HUDEP-2 (cell line): ENCODE measurements at regions not wholly inside any gene's neighbourhood (a gene's known extent, or its start where the extent isn't known, plus 50 kb on each side); places are given as distances from the start of the nearest gene placed in this dataset.

Source experiments
- DNase-seq, 76 experiments: peaks; one replicate each; lab custom pipeline; 2025; ENCODE audit not compliant: unreplicated experiment in 76 of 76; lab: John Stamatoyannopoulos, UW

DNA sequence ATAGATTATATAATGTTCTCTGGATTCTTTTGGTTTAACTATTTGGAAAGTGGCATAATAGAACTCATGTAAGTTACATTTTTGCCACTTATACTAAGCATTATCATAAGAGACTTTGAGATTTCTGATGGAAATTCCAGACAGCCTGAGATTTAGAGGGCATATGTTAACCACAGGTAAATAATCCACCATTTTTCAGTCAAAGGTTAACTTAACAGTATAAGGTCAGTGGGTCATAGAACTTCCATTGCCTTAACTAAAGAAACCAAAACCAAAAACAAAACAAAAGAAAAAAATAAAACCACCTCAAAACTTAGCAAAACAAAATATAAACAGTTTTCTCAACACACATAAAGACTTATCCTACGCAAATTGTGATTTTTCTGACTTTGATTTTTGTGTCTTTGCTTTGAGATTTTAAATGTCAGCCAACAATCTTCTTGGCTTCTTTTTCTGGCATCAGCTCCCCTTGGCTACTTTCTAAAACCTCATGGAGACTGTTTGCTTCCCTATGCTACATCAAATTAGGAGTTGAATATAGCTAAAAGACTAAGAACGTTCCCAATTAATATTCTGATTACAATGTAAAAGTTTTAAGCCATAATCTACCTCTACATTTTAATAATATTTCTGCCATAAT is 430.1 kb upstream of the DAB2 start:
- no peak for DNase-seq

DNA sequence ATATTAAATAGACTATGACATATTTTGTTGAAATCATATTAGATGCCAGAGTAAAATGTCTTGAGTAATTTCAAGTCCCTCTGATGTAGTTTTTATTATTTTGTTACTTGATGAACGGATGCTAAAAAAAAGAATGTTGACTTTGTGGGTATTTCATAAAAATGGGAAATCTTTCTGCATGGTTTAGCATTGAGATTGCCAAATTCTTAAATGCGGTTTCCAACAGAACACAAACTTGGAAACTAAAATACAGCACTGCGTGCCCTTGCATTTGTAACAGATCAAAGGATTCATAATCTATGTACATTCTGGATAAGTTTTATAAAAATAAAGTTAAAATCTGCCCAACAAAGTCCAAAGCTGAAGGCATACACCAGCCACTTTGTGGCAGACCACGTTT is 425.5 kb upstream of the DAB2 start:
- DNase-seq = no peak

DNA sequence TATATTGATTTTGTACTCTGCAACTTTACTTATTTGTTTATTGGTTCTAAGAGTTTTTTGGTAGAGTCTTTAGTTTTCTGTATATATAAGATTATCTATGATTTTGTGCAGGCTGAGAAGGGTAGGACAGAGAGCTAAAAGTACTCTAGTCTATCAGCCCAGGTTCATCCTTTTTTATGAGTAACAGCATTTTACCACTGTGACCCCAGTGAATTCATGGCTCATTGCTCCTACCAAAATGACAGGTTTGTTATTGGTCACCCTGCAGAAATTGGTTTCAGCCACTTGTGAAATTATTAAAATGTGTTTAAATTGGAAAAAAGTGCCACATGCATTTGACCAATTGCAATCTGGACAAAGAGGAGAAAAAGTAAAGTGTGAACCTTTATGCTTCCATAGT is 421.4 kb upstream of the DAB2 start:
- no peak for DNase-seq

DNA sequence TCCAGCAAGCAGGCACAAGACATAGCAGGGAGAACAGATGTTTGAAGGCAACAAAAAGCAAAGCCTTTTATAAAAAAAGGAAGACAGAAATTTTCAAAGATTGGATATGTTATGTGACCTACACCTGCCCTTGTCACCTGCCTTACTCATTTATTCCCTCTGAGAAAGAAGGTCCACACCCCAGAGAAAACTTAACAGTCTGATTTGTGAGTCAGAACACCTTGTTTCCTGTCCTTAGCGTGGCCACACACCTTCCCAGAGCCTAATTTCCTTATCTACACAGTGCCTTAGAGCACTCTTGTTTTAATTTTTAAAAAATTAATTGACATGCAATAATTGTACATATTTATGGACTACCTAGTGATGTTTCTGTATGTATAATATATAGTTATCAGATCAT is 419.0 kb upstream of the DAB2 start:
- no peak for DNase-seq

DNA sequence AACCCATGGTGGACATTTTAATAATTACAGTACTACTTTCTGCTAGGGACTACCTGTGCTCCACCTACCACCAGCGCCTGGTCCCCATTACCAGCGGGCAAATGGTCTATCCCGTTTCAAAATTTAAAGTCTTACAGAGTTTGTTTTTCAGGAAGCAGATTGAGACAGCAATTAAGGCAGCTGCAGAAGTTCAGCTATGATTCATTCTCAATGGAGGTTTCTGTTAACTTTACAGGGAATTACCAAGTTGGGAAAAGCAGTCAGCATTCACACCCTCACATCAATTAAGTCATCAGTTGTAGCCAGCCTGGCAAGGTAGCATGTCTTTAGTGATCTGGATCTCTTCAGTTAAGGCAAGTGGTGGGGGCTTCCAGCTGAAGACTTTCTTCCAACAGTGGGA is 410.6 kb upstream of the DAB2 start:
- DNase-seq = no peak

DNA sequence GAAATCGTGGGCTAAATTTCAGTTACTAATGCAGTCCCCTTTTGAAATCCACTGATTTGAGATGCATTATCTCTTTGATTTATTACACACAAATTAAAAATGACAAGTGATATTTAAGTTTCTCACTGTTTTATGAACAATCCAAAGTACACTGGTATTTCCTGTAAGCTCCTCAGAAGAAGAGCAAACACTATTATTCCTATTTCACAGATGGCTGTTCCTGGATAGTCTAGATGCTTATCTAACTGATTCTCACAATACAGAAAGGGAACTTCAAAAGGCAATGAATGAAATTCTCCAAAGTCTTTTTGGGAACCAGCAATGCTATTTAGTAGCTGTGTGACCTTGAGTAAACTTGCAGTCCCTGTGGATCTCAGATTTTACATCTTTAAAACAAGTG is 404.7 kb upstream of the DAB2 start:
- no peak for DNase-seq

DNA sequence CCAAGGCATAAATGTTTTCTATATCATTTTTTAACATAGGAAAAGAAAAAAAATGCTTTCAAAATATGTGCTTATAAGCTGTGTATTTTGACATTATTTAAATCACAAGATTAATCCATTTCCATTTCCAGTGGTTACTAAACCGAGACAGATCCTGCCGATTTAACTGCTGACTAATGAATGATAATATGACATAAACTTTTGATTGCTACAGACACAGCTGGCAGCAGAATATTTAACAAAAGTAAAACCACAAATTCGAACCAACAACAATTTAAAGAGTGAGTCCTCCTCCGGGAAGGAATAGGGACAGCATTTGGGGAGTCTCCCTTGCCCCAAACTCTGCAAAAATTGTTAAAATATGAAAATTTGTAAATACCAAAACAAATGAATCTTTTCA is 401.3 kb upstream of the DAB2 start:
- no peak for DNase-seq

DNA sequence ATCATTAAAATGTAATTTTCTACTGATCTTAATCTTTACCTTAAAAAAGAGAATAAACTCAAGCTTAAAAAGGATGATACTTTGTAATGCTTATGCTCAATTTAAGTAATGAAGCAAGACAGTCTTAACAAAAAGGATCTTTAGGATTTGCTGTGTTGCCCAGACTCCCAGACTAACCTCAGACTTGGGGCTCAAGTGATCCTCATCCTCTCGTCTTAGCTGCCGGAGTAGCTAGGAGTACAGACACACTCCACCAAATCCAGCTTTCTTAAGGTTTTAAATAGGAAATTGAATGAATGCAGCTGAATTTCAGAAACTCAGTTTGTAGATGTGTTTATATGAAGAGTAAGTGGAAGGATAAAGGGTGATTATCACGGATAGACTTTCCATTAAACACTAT is 400.5 kb upstream of the DAB2 start:
- DNase-seq = no peak

DNA sequence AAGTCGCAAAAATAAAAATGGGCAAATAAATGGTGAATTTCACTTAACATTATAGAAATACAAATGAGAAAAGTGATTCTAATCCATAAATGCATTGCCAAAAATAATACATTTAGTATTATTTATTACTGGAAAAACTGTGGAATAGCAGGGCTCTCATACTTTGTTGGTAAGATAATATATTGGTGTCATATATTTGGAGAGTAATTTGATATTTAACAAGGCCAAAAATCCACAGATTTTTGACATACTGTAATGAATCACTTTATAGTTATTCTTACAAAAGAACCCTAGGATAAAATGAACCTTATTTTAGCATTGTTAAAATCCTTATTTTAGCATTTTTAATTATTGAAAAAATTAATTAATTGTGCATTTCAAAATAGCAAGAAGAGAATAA is 397.2 kb upstream of the DAB2 start:
- no peak for DNase-seq

DNA sequence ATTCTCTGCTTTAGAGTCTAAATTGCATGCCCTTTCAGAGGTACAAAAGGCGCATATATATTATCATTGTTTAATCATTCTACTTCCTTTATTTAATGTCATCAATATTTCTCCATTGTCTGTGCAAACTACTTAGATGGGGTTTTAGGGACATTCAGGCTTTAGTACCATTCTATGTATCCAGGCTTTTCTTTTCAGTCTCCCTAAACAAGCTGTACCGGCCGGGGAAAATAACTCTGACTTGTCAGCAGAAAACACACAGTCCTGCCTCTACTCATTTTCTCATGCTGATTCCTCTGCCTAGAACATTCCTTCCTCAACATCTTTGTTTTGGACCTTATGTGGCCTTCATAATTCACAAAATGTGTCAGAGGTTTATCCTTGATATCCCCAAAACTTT is 392.1 kb upstream of the DAB2 start:
- no peak for DNase-seq

DNA sequence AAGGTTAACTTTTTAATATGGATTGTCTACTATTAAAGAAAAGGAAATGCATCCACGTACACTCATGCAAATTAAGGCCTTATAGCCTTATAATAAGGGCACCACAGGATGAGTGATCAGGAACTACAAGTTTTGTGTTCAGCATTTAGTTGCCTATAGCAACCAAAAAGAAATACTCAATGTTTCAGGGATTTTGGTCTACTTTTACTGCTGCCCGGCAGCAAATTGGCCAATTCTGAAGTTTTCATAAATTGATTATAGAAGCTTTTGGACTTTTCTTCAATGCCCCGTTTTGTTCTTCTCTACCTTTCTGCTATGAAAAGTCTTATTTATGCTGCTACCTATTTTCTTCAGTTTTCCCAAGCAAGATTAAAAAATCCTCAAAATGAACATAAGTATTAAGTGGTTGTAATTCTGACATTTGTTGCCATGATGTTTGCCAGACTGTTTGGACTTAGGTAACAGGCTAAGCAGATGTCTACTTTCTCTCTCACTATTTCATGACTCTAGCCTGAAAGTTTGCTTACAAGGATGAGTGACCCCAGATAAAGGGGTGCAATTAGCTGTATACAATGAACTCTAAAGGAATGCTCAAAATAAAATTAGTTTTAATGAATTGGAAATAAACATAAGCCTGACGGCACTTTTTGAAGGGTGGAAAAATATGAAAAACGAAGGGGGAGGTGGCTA is 391.5 kb upstream of the DAB2 start:
- DNase-seq = no peak

DNA sequence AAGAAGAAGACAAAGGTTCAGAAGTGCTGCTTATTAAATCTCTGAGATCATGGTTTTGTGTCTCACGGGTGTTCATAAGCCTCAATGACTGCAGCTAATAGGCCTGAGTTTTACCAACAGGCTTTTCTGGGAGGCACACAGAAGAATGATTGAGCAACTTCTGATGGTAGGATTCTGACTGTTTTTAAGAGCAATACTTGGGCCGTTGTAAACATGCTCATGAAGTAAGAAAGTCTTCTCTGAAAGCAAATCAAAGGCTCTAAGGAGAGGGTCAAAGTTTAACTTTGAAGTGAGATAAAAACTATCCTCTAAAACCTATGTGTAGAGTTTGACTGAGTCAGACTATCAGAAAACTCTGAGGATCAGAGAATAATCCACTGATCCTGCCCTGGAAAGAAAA is 390.9 kb upstream of the DAB2 start:
- no peak for DNase-seq

DNA sequence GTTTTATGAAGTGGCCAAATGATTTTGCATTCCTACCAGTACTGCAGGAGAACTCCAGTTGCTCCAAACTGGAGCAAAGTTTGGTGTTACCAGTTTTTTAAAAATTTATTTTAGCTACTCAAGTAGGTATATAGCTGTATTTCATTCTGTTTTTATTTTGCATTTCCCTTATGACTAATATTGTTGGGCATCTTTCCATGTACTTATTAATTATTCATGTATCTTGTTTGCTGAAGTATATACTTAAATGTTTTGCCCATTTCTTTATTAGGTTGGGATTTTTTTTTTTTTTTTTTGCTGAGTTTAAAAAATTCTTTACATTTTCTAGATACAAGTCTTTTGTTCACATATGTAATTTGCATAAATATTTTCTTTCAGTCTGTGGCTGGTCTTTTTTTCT is 386.6 kb upstream of the DAB2 start:
- no peak for DNase-seq

DNA sequence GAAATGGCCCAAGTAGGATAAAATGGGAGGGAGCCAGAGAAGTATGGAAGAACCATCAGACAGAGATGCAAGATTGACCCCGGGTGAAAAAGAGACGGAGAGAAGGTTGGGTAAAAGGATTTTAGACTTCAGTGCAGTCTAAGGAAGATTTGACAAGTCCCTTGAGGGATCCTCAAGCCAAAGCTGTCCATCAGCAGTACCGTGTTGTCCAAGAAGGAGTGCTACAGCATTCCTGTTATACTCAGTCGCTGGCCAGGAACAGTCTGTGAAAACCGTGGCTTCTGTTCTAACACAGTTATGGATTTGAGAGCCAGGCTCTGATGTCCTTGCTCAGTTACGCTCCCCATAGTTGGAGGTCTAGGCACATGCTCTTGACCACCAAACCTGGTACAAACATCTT is 383.9 kb upstream of the DAB2 start:
- no peak for DNase-seq

DNA sequence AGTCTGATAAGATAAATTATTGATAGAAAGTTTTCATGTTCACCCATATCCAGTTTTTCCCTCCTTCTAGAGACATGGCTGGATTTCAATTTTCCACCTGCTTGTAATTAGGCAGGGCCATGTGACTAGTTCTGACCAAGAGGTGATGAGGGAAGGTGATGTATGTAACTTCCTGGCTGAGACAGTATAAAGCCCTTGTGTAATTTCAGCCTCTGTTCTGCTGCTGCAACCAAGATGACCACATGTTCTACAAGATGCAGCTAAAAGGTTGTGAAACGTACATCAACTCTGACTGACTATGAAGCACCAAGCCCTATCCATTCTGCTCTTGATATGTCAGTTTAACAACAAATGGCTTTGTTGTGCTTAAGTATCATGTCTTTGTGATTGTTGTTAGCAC is 376.5 kb upstream of the DAB2 start:
- DNase-seq = no peak

DNA sequence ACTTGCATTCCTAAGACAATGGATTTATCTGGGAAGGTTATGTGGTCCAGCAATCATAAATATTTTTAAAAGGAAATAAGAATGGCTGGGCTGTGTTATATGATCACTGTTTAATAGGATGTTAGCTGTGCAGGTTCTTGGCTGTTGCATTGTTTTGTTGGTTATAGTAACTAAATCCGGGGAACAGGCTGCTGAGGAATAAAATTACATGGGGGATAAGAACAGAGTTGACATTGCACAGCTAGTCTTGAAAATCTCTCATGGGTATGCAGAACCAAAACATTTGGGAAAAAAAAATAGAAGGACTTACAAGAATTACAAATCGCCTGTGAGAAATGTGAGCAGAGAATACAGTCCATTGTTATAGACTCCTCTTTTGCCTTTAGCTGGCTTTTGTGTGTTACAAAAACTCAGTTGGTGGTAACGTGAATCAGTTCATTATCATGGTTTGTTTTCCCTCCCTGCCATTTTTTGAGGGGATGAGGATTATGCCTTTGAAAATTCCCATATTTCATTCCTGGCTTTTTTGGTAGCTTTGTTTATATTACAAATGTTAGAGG is 375.3 kb upstream of the DAB2 start:
- DNase-seq = no peak

DNA sequence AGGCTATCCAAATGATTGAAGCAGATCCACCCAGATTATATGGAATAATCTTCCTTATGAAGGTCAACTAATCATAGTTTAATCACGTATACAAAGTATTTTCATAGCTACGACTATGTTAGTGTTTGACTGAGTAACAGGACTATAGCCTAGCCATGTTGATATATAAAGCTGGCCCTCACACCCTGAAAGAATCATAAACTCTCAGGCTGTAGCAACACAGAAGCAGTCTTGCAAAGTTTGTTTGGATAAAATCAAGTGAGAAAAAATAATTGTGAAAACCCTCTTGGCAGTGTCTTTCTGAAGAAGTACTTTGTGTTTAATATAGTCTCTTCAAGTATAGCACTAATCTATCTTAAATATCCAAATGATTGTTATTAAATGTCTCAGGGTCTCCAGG is 374.5 kb upstream of the DAB2 start:
- no peak for DNase-seq

DNA sequence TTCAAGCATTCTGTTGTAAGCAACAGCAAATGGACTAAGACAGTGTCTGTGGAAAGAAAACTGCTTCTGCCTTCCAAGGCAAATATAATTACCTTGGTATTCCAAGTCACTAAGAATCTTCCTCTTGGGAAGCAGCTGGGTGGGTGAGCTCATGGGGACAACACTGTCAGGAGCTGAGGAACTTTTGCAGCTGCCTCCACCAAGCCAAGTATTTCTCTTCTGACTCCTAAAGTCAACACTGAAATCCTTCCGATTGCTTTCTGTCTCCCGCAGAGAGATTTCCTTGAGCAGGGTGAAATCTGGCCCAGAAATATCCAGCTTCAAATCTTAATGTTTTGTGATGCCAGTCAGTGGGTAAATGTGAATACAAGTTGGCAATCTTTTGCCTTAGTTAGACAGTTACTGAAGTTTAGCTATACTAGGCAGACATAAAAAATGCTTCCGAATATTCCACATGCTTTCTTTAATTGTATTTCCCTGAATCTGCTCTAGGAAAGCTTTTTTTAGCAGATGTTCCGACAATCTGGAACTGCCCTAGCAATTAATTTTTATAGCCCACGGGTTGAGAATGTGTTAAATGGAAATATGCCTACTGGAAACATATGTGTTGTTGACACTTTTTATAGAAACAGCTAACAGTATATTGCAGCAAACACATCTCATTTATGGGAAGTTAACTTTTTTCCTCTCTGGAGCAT is 369.9 kb upstream of the DAB2 start:
- DNase-seq = no peak

DNA sequence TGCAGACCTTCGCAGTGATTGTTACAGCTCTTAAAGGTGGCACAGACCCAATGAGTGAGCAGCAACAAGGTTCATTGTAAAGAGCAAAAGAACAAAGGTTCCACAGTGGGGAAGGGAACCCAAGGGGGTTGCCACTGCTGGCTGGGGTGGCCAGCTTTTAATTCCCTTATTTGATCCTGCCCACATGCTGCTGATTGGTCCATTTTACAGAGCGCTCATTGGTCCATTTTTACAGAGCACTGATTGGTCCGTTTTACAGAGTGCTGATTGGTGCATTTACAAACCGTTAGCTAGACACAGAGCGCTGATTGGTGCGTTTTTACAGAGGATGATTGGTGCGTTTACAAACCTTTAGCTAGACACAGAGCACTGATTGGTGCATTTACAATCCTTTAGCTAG is 360.6 kb upstream of the DAB2 start:
- DNase-seq = no peak

DNA sequence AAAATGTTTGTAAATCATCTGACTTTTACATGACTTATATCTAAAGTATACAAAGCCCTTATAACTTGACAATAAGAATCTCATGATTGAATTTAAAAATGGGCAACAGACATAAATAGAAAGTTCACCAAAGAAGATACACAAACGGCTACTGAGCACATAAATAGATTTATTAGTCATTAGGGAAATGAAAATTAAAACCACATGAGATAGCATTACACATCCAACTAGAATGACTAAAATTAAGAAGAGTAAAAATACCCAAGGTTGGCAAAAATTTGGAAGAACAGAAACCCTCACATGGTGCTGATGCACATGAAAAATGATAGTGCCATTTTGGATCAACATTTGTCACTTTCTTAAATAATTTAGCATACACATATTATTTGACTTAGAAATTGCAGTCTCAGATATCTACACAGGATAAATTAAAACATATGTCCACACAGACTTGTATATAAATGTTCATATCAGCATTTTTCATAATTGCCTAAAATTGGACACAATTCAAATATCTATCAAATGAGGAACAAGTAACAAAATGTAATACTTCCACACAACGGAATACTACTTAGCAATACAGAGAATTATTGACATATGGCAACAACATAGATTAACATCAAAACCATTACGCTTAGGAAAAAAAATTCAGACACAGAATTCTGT is 359.1 kb upstream of the DAB2 start:
- DNase-seq = no peak

DNA sequence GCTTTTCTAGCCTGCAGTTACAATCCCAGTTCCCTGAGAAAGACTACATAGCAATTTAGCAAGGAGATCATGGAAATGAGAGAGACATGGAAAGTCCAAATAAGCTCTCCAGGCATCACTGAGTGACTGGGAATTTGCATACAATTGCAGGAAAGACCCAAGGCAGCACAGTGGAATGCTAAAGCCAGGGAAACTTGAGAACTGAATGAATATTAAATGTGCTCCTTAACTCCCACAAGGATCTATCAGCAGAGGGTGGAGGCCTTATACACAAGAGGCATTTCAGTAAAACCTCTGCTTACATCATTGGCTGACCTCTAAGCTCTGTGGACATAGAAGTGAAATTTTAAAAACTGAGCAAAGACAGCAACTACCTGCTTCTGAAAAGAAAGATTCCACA is 355.6 kb upstream of the DAB2 start:
- DNase-seq = no peak
